GM19023 (cell line): ENCODE measurements at regions not wholly inside any gene's neighbourhood (a gene's known extent, or its start where the extent isn't known, plus 50 kb on each side); places are given as distances from the start of the nearest gene placed in this dataset.

Experiments
- ATAC-seq: cut with Tn5 transposase; IDR thresholded peaks from one replicate; pipeline ENCODE4 v1.9.1; 2021; ENCODE audit warnings: mild to moderate bottlenecking, moderate library complexity; ENCODE audit not compliant: unreplicated experiment

- ATAC-seq: no peak
Observed at GRCh38 chr5:68898951-68899471, 194.8 kb upstream of the SLC30A5 start.

GRCh38 chr5:68911840-68912690 is 181.7 kb upstream of the SLC30A5 start:
- ATAC-seq: no peak

- ATAC-seq: no peak
Observed at GRCh38 chr5:68915079-68915478, 178.7 kb upstream of the SLC30A5 start.

DNA sequence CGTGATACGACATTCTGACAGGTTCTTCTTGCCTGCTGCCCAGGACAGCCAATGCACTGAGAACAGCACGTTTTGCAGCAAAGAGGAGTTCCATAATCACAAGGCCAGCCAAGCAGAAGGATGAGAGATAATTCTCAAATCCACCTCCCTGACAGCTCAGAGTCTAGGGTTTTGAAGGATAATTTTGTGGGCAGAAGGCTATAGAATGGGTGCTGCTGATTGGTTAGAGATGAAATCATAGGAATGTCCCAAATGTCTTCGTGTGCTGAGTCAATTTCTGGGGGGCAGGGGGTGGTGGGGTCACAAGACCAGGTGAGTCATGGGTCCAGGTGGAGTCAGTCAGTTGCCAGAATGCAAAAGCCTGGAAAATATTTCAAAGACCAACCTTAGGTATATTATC is 175.5 kb upstream of the SLC30A5 start:
- ATAC-seq: no peak

- ATAC-seq: no peak
Observed at GRCh38 chr5:68919988-68920490, 173.8 kb upstream of the SLC30A5 start.

DNA sequence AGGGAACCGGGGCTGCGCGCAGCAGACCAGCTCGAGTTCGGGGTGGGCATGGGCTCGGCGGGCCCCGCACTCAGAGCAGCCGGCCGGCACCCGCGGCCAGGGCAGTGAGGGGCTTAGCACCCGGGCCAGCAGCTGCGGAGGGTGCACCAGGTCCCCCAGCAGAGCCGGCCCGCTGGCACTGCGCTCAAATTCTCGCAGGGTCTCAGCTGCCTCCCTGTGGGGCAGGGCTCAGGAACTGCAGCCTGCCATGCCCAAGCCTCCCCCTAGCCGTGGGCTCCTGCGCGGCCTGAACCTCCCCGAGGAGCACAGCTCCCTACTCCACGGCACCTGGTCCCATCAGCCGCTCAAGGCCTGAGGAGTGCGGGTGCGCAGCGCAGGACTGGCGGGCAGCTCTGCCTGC is 172.9 kb upstream of the SLC30A5 start:
- ATAC-seq: no peak

DNA sequence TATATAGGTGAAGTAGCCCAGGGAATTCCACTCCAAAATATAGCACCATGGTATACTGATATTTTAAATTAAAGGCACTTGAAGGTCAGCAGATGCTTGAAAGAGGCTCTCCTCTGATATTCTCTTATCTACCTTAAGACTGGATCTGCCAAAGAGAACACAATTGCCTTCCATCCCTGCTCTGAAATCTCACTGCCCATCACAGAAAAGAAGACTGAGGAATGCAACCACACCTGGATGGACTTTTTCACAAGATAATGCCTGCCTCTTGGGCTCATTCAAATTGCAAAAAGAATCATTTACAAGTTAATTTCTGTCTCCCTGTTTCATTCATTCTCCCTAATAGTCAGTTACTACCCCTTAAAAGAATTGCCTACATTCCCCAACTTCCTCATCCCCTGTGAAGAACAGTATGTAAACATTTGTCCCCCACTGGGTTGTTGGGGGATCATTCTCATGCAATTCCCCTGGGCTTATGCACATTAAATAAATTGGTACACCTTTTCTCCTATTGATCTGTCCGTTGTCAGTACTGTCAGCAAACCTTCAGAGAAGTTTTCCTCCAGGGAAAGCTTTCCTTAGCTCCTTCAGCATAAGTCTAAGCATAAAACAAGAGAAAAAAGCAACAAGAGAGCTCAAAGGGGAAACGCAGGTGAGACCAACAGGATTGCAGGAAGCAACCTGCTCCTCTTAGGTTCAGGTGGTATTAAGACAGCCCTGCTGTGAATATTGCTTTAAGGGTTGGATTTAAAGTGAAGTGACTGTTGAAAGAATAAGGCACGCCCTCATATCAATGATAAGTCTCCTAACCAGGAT is 171.4 kb upstream of the SLC30A5 start:
- ATAC-seq: no peak

- no peak for ATAC-seq
Observed at GRCh38 chr5:68924481-68925145, 169.2 kb upstream of the SLC30A5 start.

DNA sequence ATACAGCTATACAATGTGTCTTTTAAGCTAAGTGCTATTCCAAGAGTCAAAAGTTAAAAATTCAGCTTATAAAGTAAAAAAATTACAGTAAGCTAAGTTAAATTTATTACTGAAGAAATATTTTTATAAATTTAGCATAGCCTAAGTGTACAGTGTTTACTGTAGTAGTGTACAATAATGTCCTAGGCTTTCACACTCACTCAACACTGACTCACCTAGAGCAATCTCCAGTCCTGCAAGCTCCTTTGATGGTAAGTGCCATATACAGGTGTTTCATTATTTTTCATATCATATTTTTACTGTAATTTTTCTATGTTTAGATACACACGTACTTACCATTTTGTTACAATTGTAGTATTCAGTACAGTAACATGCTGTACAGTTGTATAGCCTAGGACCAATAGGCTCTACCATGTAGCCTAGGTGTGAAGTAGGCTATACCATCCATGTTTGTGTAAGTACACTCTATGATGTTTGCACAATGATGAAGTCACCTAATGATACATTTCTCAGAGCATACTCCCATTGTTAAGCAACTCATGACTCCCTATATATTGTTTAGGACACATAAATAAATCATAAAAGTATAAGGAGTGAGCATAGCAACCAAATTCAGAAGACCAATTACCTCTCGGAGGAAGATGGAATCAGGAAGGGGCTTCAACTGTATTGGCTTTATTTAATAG is 165.1 kb upstream of the SLC30A5 start:
- ATAC-seq: no peak

DNA sequence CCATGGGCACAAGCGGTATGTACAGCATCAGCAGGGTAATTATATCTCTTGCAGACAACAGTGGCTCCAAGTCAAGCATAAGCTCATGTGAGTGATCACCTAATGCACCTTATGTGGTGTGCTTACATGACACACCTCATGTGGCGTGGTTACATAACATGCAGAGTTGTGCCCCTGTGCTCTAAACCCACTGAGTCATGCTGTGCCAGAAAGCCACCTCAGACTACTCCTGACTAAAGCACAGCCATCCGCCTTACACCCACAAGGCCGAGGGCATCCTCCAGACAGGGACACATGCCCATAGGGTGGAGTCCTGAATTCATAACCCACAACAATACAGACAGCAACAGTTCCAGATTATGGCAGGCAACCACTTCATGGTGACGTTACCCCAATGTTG is 163.7 kb upstream of the SLC30A5 start:
- ATAC-seq: no peak

- no peak for ATAC-seq
Observed at GRCh38 chr5:68932830-68933434, 160.9 kb upstream of the SLC30A5 start.

GRCh38 chr5:68942169-68942568 is 151.6 kb upstream of the SLC30A5 start:
- no peak for ATAC-seq

- no peak for ATAC-seq
Observed at GRCh38 chr5:68946728-68947127, 147.1 kb upstream of the SLC30A5 start.

- ATAC-seq: no peak
Observed at GRCh38 chr5:68947986-68948385, 145.8 kb upstream of the SLC30A5 start.

DNA sequence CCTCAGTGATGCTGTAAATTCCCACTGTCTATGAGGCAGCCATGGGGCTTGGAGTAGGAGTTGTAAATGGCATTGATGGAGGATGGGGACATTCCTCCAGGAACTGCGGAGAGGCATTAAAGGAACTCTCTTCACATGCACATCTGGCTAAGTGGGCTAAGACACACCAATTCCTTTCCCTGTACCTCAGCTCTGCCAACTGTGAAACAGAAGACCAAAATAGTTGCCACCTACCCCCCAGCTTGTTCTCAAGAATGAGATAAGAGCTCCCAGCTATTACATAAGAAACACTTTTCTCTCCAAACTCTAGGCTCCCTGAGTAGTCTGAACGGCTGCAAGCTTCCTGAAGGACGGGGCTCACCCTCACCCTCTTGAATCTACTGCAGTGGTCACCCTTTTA is 144.6 kb upstream of the SLC30A5 start:
- ATAC-seq: no peak

- ATAC-seq: no peak
Observed at GRCh38 chr5:68949711-68950110, 144.1 kb upstream of the SLC30A5 start.

DNA sequence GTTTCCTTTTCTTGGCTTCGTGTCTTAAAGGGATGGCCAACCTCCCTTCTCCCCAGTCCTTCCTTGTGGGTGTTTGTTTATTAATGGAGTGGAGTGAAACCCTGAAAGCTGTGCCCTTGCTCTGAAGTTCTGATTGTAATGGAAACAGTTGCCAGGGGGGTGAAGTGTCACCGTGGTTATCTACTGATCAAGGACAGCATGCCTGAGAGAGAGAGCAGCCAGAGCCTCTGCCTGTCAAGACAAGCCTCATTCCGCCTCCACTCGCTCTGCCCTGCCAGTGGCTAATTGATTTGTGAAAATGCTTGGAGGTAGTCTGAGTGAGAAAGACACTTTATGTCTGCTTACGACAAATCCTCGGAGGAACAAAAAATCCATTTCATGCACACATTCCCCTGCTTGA is 143.7 kb upstream of the SLC30A5 start:
- ATAC-seq: no peak

GRCh38 chr5:68950930-68951329 is 142.9 kb upstream of the SLC30A5 start:
- no peak for ATAC-seq

GRCh38 chr5:68953231-68953874 is 140.5 kb upstream of the SLC30A5 start:
- ATAC-seq: no peak
